GM10266 (cell line): ENCODE measurements at regions not wholly inside any gene's neighbourhood (a gene's known extent, or its start where the extent isn't known, plus 50 kb on each side); places are given as distances from the start of the nearest gene placed in this dataset.

ENCODE experiments used
- DNase-seq: peaks from one replicate; pipeline ENCODE4 v3.0.0; 2012; ENCODE audit errors: extremely low spot score
- CTCF ChIP-seq: IDR thresholded peaks from 2 replicates; pipeline ENCODE4 v1.5.1; 2012; ENCODE audit warnings: mild to moderate bottlenecking, low read depth; ENCODE audit not compliant: control insufficient read depth, insufficient read depth; ENCODE audit errors: missing control alignments

DNA sequence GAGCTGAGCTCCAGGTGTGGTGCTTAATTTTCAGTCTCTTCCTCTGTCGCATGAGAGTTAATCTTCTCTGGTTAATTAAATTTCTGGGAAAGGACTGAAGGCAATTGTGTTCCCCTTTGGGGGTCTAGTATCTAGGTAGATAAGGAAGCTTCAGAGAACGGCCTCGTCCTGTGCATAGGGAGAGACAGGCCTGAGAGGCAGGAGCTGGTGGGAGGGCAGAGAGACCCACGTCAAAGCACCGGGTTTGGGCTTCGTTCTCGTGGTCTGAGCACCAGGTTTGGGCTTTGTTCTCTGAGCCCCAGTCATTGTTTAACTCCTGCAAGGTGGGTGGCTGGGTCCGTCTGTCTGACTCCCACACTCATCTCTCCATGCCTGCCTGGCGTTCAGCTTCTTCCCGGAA is 160.8 kb upstream of the PITRM1 start:
- DNase-seq = no peak
- no peak for TF ChIP-seq CTCF

DNA sequence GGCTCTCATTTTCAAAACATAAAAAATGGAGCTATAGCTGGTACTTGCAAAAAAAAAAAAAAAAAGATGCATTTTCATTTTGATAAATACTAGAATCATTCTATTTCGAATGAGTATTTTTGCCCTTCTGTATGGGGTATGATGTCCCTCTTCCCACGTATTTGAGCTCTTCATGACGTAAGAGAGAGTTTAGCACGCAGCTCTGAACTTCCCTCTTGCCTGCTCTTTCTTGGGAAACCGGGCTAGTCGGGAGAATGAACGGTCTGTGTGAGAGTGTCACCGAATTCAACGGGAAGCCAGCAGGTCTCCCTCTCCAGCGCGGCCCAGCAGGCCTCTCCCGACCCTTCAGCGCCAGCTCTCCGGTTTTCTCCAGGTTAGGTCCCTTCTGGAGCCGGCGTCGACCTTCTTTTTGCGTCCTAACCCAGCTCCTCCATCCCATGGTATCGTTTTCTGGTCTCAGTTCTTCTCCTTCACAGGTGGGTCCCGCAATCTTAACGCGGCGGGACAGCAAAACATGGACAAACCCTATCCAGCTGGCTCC is 159.2 kb upstream of the PITRM1 start:
- TF ChIP-seq CTCF = no peak
- no peak for DNase-seq

- TF ChIP-seq CTCF = no peak
- DNase-seq = no peak
These were observed 158.6 kb upstream of the PITRM1 start for GRCh38 chr10:3331187-3331586.

DNA sequence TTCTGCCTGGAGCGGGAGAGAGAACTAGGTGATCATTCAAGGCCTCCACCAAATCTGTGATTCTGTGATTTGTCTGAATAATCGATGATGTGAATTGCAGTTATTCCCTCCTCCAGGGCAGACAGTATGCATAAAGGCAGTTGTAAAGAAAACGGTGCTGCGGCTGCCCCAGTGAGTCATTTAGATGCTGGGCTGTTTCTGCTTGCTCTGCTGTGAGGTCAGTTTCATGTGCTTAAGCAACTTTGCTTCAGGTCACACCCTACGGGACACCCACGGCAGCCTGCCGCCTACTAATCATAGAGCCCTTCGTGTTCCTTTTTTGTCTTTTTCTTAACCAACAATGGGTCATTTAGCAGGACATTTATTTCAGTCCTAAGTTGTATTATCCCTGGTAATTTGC is 158.1 kb upstream of the PITRM1 start:
- no peak for TF ChIP-seq CTCF
- DNase-seq = no peak

DNA sequence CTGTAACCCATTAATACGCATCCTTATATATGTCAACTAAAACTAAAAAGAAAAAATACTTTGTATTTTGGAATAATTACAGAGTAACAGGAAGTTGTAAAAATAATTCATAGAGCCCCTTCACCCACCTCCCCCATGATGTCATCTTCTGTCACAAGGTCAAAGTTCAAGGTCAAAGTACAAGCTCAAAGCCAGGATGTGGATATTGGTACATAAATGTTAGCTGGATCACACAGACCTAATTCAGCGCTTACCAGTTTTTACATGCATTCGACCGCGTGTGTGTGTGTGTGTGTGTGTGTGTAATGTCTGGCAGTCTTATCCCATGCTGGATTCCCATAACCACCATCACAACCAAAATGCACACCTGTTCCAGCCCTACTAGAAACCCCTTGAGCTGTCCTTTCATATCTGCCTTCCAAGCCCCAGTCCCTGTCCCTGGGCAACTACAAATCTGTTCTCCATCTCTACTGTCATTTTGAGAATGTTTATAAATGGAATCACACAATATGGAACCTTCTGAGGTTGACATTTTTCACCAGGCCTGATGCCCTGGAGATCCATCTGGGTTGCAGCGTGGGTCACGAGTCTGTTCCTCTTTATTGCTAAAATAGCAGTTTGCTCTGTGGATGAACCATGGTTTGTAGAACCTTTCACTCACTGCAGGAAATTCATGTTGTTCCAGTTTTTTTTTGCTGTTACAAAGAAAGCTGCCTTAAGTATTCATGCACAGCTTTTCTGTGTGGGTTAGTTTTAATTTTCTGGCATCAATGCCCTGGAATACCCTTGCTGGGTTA is 153.6 kb upstream of the PITRM1 start:
- TF ChIP-seq CTCF = no peak
- no peak for DNase-seq

- DNase-seq = no peak
- TF ChIP-seq CTCF = no peak
These were observed 152.0 kb upstream of the PITRM1 start for GRCh38 chr10:3324612-3325038.

DNA sequence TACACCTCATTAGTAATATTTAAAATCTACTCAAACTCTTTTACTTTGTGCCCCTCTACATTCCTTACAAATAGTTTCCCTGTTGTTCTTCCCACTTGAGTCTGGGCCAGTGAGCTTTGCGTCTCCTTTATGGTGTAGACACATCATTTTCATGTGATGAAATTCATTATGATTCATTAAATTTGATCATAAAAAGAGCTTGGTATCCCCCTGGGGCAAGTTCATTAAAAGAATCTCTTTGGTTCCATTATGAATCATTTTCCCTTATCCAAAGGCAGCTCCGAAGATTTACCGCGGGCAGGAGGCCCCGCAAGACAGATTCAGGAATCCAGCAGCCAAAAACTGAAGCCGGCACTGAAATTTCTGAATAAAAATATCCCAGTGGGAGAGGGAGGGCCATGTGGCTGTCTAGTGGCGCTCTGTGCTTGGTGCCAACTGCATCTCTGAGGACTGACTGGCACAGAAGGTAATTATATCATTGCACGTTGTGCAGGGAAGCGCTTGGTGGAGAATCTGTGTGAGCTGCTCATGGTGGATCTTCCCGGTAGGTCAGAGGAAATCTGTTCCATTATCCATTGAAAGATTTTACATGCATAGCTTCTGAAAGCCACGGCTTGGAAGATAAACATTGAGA is 151.4 kb upstream of the PITRM1 start:
- no peak for DNase-seq
- no peak for TF ChIP-seq CTCF
